HTERT RPE-1 (cell line): ENCODE measurements at regions not wholly inside any gene's neighbourhood (a gene's known extent, or its start where the extent isn't known, plus 50 kb on each side); places are given as distances from the start of the nearest gene placed in this dataset.

Experiments
- in situ Hi-C: fragments of 300-500 bp; cut with MboI; formaldehyde crosslinking; loops from 4 replicates; pipeline ENCODE4 v1.14.3; 2020; ENCODE audit warnings: low sequenced_read_pairs

DNA sequence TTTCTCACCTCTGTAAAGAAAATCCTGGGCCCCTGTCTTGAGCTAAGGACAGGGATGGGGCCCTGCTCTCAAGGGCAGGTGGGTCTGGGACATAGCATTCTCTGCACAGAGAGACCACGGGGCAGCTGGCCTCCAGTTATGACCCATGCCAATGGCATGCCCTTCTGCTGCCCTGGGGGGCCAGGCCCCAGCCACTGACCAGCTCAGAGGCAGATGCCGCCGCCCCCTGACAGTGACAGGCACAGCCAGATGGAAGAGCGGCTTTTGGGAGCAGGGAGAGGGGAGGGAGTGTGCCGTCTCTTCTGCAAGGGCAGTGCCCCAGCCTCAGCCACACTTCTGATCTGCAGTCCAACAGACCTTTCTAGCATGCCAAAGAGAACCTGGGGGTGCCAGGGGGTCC lies 114.8 kb upstream of the NAV2 start:
- in situ Hi-C loops = no loop called here

DNA sequence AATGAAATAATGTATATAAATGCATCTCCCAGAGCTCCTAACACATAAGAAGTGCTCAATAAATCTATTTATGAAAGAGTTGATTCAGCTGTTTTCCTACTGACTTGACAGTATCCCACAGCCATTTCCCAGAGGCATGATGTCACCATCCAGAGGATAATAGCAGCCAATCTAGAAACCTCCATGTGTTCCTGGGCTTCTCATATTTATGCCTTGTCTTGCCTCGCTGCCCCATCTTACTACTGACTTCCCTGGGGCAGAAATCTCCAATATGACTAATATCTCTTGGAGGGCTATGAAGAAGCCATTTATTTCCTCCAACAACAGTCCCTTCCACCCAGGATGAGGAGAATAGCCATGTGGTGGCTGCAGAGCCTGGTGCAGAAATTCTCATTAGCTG lies 115.4 kb upstream of the NAV2 start:
- in situ Hi-C loops = no loop called here

DNA sequence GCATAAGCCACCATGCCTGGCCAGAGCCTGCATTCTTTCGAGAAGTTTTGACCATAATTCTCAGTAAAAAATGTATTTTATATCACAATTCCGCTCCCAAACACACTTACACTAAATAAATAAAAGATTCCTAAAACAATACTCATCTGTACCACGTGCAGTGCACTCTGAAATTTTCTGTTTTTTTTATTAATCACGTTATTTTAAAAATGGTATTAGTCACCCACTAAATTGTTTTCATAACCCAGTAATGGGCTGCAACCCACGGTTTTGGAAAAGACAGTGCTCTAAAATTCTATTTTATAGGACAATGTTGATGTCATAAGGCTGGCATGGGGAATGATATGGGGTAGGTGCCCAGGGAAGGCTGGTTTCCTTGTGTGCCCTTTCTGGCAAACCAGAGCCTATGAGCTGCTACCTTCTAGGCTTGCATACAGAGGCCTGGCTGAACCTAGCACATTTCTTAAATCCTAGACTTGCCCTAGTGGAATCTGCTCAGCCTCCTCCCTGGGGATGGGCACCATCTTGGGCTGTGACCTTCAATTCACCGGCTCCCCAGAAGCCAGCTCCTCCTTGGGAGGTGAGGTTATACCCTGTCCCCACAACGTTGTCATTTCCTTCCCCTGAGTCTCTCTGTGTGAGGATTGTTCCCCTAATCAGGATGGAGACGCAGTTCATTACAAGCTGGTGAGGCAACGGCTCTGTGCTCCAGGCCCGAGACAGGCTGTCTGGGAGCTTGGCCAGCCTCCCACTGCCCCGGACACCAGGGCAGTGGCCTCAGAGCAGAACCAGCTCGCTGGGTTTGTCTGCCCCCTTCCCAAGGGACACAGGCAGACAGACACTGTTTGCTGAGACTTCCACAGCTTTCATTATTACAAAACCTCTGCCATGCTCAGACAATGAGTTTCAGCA lies 116.5 kb upstream of the NAV2 start:
- in situ Hi-C loops = no loop called here

DNA sequence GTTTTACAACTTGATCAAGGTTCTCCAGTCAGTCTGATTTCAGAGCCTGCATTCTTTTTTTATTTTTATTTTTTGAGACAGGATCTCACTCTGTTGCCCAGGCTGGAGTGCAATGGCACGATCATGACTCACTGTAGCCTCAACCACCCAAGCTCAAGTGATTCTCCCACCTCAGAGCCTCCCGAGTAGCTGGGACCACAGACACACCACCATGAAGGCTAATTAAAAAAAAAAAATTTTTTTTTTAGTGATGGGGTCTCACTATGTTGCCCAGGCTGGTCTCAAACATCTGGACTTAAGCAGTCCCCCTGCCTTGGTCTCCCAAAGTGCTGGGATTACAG lies 117.2 kb upstream of the NAV2 start:
- in situ Hi-C loops = no loop called here

DNA sequence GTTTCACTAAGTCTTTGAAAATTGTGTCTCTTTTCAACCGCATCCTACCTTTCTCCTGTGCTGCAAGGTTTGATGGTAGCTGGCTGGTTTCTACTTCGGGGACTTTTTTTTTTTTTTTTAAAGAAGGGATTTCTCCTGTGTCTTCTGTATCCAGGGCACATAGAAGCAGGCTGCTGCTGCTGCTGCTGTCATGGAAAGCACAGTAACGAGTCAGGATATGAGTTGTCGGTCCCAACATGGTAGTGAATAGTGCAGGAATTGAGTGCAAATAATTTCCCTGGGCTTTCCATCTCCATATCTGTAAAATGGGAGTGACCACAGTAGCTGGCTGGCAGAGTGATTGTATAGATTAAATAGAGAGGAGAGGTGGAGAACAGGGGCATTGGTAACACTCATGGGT lies 118.3 kb upstream of the NAV2 start:
- in situ Hi-C loops = no loop called here

DNA sequence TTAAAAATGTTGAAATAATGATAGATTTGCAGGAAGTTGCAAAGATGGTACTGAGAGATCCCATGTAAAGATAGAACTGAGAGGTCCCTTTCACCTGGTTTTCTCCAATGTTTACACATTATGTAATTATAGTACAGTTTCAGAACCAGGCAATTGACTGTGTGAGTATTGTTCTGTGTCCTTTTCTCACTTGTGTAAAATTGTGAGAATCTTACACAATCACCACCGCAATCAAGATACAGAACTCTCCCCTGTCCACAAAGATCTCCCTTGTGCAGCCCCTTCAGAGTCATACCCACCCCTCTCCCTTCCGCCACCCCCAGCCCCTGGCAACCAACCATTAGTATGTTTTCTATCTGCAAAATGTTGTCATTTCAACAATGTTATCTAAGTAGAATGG lies 119.8 kb upstream of the NAV2 start:
- in situ Hi-C loops = no loop called here

DNA sequence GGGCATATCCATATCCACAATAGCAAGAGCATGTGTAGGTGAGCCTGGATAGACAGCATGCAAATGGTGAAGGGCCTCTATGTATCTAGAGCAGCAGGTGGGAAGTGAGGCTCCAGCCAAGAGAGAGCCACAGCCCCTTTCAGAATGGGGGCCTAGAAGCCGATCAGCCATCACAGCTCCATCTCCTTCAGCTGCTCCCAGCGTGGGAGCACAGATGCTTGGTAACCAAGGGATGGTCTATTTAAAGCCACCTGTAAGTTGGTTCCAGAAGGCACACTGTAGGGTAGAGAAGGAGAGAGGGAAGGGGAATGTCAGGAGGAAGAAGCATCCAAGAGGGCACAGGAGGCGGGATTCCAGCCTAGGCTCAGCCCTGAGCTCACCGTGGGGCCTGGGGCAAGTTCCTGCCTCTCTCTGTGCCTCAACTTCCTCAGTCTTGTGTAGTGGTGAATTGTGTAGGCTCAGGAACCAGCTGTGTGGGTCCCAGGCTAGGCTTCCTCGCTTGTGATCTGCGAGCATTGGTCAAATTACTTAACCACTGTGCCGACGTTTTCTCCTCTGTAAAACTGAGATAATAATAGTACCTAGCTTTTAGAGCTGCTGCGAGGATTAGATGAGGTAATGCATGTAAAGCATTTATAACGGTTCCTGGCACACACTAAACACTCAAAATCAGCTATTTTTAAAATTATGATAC lies 122.9 kb upstream of the NAV2 start:
- in situ Hi-C loops = no loop called here

DNA sequence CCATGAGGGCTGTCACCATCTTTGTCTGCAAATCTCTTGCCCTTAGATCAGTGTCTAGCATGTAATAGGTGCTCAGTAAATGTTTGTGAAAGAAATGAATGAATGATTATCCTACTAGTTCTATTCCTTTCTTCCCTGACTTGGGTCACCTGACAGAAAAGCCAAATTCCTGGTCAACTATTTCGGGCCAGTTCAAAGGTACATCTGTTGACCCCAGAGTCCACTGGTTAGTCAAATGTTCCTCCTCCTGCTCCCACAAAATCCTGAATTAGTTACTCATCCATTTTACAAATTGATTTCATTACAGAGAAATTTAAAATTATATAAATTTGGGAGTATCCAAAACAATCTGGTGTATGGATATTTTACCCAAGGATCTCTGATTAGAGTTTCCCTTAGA lies 124.7 kb upstream of the NAV2 start:
- in situ Hi-C loops = no loop called here

DNA sequence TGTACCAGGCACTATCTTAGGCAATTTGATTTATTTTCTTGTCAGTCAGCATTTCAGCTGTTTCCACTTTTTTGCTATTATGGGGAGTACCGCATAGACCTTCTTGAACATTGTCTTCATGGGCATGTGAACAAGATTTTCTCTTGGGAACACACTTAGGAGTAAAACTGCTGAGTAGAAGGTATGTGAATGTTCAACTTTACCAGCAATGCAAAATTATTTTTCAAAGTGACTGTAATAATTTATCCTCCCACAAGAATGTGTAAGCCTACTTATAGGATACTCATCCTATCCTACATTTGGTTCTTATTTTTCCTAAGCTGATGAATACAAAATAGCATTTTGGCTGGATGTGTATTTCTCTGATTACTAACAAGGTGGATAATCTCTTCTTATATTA lies 132.0 kb upstream of the NAV2 start:
- in situ Hi-C loops = no loop called here

DNA sequence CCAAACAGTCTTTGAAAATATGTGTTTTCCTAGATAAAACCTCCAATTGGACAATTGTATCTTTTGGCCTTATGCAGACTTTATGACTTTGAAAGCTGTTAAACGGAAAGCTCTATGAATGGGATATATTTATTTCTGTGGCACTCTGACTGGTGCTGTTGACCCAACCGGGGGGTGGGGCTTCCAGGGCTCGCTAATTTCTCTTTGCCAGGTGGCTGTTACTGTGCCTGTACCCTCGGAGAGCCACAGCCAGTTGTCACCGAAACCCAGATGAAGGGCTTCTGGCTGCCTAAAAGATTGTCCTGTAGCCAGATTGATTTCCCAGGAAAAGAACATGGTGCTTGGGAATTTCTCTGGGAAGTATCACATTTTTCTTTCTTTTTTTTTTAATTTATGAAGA lies 132.7 kb upstream of the NAV2 start:
- in situ Hi-C loops = no loop called here

DNA sequence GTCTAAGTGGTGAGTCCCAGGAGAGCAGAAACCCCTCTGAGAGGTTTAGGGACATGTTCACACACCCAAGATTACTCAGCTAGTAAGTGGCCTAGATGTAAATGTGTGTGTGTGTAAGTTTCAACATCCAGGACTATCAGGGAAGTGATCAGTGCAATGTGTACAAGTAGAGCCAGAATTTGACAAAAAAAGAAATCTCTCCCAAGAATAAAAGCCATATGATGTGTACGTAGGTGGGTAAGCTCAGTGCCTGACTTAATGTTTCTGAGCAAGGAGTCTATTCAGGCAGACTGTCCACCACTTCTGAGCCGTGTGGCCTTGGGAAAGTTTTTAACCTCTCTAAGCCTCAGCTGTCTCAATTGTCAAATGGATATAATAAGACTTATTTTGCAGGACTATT lies 133.8 kb upstream of the NAV2 start:
- in situ Hi-C loops = no loop called here

DNA sequence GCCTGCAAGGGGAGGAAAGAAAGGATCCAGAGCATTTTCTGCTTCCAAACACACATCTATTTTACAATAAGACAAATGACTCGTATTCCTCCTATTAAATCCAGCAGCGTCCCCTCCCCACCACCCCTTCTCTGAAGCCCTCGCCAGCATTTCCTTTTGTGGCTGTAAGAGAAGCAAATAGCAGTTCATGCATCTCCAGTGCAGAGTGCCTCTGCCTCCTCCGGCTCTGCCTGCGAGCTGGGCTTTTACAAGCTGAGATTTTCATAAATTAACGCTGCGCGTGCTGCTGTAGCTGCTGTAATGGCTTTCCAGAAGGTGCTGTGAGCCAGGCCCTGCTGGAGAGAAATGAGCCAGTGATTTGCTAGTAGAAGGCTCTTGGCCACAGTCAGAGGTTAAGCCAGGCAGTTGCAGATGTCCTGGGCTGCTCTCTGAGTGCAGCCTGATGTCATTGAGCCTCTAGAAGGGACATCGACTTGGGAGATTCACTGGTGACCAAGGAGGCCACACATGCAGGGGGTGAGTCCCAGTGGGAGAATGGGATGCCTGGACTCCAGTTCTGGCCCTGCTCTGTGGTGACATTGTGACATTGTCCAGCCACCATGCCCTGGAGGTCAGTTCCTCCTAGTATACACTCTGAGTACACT lies 134.5 kb upstream of the NAV2 start:
- in situ Hi-C loops = no loop called here

DNA sequence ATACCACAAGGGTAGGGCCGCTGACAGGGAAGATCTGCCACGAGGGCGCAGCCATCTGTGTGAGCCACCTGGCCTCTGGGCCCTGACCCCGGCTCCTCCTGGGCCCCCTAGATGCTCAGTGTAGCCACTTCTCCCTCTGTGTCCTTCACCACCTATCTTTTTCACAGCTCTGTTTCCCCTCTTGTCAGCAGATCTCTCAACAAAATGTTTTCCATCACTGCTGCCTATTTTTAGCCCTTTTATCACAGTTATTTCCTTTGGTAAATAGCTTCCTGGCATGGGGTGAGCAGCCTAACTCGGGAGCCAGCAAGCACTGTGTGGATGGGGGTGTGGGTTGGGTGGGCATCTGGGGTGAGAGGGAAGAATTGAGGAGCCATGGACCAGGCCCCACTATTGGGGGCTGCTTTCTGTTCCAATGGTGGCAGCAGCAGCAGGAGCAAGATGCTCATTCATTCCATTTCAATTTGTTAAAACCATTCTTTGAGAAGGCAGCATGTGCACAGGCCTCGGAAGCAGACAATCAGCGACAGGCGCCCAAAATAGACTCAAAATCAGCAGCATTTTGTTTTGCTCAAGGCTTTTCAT lies 135.2 kb upstream of the NAV2 start:
- in situ Hi-C loops = no loop called here

DNA sequence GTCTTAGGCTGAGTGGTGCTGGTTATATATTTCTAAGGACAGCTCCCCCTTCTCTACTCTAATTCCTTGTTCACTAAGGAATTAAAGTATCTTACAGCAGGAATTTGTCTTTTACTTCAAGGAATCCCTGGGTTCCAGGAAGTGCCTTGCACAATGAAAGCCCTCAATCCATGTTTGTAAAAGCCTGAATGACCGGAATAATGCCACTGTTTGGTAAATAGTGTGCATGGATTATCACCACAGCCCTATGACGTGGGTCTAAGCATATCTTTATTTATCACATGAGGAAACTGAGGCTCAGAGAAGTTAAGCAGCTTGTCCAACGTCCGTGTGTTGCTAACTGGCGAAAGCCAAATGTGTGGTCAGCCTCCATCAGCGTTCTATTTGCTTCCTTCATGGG lies 135.7 kb upstream of the NAV2 start:
- in situ Hi-C loops = no loop called here

DNA sequence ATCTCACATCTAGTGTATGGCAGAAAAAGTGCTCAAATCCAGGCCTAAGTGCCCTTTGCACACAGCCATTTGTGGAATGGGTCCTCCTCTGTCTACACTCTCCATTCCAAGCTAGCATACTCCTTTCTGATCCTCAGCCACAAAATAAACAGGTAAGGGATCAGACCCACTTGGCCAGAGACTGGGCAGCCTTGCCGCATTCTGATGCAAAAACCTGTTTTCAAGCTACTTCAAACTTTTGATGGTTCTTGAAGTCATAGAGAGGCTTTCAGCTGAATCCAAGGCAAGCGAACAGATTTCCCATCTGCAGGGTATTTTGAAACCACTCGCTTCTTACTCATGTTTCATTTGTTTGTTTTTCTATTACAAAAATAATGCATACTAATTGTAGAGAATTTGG lies 136.6 kb upstream of the NAV2 start:
- in situ Hi-C loops = no loop called here

DNA sequence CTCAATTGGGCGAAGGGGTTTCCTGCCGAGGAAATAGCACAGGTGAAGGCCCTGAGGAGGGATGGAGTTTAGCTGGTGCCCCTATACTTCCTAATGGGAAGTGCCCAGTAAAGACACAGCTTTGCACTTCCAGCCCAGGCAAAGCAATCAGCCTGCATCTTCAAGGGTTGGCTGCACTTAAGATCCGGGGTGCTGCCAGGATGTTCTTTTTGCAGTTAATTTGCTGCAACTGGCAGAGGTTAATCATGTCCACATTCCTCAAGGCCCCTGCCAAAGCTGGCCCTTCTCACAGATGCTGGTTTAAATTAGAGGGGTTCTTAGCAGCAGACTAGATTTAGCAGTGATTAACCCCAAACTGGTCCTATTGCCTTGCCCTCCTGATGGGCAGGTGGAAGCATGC lies 137.7 kb upstream of the NAV2 start:
- in situ Hi-C loops = loop anchor here (25.0 kb wide), 1 partner anchor 162 kb away; no protein-coding TSS in a partner anchor

DNA sequence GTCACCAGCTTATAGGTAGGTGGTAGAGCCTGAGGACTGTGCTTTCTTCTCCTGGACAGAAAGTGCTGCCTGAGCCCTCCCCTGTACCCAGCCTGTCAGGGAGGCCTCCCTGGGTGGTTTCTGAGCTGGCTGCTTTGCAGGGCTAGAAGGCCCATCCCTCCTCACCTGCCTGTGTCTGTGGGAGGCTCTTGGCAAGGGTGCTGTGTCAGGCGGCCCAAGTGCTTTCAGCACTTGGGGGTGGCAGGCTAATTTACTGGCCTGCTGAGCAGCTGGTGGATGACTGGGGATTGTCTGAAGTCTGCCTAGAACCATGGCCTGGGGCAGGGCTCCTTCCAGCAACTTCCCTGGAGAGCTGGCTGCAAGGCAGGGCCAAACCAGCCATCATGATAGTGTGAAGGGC lies 139.0 kb upstream of the NAV2 start:
- in situ Hi-C loops = loop anchor here (25.0 kb wide), 1 partner anchor 164 kb away; no protein-coding TSS in a partner anchor

DNA sequence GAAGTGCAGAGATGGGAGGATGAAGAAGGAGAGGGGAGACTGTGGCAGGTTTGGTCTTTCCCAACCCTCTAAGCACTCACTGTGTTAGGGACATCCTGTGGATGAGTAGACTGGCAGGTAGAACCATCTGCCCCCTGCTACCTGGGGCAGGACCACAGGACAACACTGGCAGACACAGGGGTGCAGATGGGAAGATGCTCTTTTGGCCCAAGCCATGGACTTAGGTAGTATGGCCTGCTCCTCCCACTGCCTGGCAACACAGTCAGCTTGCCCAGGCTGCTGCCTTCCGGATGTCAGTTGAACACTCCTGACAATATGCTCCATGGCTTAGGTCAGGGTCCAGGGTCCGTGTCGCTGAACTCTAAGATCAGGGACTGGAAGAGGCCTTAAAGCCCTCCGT lies 140.7 kb upstream of the NAV2 start:
- in situ Hi-C loops = loop anchor here (25.0 kb wide), 1 partner anchor 165 kb away; no protein-coding TSS in a partner anchor

DNA sequence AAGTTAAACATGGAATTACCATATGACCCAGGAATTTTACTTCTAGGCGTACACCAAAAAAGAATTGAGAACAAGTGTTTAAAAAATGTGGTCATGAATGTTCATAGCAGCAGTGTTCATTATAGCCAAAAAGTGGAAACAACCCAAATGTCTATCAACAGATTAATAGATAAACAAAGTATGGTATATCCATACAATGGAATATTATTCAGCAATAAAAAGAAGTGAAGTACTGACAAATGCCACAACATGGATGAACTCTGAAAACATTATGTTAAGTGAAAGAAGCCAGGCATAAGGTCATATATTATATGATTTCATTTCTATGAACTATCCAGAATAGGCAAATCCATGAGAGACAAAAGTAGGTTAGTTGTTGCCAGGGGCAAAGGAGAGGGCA lies 141.7 kb upstream of the NAV2 start:
- in situ Hi-C loops = loop anchor here (25.0 kb wide), 1 partner anchor 166 kb away; no protein-coding TSS in a partner anchor

DNA sequence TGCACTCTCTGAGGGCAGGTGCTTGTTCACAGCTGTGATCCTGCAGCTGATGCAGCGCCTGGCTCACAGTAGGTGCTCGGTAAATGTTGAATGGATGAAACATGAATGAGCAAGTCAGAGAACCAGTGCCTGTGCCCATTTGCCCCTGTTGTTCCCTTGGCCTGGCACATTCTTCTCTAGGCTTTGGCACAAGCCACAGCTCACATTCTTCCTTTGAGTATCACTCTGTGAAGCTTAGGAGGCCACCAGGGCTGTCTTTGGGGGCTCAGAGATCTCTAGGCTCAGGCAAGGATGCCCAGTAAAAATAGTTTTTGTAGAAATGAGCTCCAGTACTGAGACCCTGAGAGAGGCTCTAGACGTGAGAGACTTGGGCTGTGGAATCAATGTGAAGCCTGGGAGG lies 144.6 kb upstream of the NAV2 start:
- in situ Hi-C loops = loop anchor here (25.0 kb wide), 1 partner anchor 169 kb away; no protein-coding TSS in a partner anchor
